ENCODE measurements at regions not wholly inside any gene's neighbourhood (a gene's known extent, or its start where the extent isn't known, plus 50 kb on each side); places are given as distances from the start of the nearest gene placed in this dataset.

DNA sequence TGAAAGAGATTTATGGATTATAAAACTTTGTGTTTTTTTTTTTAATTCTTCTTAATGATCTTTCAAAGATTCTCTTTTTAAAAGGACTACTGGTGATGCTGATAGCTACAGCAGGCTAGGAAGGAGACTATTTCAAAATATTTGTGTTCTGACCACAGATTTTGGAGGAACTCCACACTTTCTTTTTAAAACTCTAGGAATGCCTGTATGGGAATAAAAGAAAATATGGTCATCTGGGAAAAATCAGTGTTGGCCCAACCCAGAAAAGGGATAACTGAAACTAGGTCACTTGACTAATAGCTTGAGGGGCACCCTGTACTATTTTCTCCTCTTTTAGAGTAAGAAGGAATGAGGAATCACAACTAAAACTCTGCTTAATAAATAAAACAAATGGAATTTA lies 97.6 kb upstream of the ADAMTS19 start:
- TF ChIP-seq, protein P1, sequence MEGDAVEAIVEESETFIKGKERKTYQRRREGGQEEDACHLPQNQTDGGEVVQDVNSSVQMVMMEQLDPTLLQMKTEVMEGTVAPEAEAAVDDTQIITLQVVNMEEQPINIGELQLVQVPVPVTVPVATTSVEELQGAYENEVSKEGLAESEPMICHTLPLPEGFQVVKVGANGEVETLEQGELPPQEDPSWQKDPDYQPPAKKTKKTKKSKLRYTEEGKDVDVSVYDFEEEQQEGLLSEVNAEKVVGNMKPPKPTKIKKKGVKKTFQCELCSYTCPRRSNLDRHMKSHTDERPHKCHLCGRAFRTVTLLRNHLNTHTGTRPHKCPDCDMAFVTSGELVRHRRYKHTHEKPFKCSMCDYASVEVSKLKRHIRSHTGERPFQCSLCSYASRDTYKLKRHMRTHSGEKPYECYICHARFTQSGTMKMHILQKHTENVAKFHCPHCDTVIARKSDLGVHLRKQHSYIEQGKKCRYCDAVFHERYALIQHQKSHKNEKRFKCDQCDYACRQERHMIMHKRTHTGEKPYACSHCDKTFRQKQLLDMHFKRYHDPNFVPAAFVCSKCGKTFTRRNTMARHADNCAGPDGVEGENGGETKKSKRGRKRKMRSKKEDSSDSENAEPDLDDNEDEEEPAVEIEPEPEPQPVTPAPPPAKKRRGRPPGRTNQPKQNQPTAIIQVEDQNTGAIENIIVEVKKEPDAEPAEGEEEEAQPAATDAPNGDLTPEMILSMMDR (conservative IDR thresholded peaks at IDR 0.05 in 1 of 2, IDR thresholded peaks at IDR 0.05 in 1 of 2; ENCODE audit: extremely low read depth in 1 of 2, insufficient read depth in 1 of 2, low read depth in 1 of 2, low read length in 2 of 2): no peak
- TF ChIP-seq EZH2 (IDR thresholded peaks at IDR 0.05; ENCODE audit: borderline replicate concordance, low read length): no peak
